Sciatic nerve (tissue), 2 donors: ENCODE measurements at regions not wholly inside any gene's neighbourhood (a gene's known extent, or its start where the extent isn't known, plus 50 kb on each side); places are given as distances from the start of the nearest gene placed in this dataset.

Source experiments
- ATAC-seq: fragments of 200-7000 bp; cut with Tn5 transposase; one replicate; pipeline ENCODE4 v1.9.1; 2020; ENCODE audit warnings: mild to moderate bottlenecking, moderate library complexity
- DNase-seq: peaks from one replicate; pipeline ENCODE4 v3.0.0-alpha.2; 2020; ENCODE audit warnings: low spot score
- intact Hi-C: fragments of 100-400 bp; cut with DNase I; formaldehyde crosslinking; loops from one replicate; pipeline ENCODE4 v1.14.2; 2022
- donor health status: DM: no; HTN: no; CAD: no.
- donor health status: DM: no; HTN: no; CAD: no.

DNA sequence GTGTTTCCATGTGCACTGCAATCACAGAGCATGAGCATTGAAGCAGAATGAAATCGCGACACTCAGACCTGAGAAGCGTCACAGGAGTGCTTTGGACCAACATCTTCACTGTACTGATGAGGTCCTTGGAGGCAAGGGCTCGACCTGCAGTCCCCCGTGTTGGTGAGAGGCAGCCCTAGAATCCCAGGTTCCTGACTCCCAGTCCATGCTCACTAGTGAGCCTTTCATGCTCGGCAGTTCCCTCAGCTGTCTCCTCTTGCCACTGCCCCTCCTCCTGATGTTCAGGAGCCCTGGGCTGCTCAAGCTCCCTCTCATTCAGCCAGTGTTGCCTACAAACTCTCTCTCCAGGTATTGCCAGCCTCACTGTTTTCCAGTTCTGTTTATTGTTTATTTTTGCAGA, 291.4 kb downstream of the DYSF start:
- intact Hi-C loops = no loop called here
- no peak for ATAC-seq
- DNase-seq = no peak

DNA sequence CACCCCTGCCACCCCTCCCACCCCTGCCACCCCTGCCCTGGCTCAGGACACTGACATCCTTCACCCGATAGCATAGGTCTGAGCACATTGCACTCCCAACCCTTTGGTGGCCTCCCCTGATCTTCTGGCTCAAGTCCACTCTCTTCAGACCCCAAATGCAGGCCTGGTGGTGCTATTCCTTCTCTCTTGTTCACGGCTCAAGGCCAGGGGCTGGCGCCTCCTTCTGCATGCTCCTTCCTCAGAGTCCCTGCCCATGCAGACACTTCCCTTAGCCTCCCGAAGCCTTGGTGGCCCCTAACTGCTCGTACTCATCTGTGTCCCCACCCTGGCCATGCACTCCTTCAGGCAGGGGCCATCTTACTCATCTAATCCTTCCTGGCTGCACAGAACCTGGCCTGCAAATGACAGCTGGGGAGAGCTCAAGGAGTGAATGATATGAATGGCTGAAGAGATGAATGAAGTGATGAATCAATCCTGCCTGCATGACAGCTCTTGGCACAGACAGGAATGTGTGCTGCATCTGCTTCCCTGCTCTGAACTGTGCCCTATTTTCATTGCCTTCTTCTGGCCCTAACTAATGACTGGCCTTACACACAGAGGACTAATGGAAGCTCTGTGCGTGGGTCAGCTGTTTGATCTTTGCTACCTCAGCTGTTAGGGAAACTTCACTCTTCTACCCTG, 290.8 kb downstream of the DYSF start:
- intact Hi-C loops = no loop called here
- DNase-seq (no peak), ATAC-seq (no peak)

DNA sequence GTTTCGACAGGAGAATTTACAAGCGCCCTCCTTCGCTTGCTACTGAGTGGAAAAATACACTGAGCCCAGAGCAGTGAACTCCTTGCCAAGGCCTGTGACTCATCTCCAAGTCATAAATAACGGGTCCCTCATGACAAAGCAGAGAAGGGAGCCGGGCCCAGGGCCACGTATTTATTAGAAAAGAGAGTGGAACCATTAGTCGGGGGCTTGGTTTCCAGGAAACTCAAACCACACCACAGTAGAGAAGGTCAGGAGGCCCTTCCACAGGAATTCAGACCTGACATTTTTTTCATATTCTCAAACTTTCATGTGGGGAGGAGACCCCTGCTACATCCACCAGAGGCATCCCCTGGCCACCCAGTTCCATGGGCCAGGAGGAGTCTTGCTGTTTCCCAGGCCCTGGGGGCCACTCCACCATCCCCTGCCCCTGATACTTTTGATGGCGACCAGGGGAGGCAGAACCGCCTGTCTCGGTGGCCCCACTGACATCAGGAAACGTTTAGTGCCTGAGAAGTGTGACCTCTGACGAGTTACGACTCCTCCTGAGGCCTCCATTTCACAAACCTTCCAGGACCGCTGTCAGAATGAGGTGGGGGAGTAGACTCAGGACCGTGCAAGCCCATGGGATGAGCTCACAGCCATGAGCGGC, 289.7 kb downstream of the DYSF start:
- ATAC-seq (peak; percentile 94), DNase-seq (peak; percentile 85)
- intact Hi-C loops = no loop called here

DNA sequence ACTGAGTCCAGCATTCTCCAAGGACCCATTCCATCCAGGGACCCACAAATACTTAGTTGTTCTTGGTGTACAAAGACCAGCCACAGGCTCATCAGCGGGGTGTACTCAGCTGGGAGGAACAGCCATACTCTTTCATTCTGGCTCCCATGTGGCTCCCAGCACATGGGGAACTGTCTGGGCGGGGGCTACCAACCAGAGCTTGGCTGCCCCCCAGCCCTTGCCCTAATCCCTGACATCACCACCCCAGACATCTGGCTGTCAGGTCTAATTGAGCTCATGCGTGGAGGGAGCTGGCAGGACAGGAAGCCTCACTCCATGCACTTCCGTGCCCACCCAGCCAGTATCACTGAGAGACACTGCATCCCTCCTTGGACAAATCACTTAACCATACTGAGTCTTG, 283.6 kb downstream of the DYSF start:
- peak; percentile 43 for DNase-seq

DNA sequence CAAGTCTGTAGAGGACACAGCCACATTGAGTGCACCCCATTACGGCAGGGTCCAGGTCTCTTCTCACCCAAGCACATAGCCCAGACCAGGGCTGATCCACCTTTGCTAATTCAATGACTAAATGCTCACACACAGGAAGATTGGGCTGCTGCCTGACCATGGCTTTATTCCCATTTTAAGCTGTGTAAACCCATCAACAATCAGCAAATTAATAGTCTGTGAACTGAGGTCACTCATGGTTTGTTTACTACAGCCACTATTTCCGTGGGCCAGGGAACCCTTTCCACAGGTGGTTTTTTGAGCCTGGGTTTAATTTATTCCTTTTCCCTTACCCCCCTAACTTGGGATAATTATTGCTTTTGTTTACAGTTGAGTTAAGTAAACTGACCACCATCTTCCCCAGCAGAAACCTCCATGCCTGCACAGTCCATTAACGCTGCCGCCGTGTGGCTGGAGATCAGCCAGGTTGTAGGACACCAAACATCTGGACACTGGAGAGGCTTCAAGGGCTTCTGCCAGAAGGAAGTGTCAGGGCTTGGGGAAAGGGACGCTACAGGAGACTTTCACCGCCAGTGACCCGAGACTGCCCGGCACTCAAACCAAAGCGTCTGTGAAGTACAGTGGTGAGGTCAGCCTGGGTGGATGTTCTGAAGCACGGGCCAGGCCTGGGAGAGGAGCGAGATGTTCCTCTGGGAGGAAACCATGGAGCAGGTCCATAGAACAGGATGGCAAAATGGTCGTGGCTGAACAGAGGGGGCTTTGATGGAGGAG, 282.9 kb downstream of the DYSF start:
- peak; percentile 61 for DNase-seq
- ATAC-seq = peak; percentile 88
- intact Hi-C loops = no loop called here

More for the DNA sequence above, 283.6 kb downstream of the DYSF start:
- intact Hi-C loops = no loop called here
- ATAC-seq = peak; percentile 63
